ENCODE measurements at regions not wholly inside any gene's neighbourhood (a gene's known extent, or its start where the extent isn't known, plus 50 kb on each side); places are given as distances from the start of the nearest gene placed in this dataset.

DNA sequence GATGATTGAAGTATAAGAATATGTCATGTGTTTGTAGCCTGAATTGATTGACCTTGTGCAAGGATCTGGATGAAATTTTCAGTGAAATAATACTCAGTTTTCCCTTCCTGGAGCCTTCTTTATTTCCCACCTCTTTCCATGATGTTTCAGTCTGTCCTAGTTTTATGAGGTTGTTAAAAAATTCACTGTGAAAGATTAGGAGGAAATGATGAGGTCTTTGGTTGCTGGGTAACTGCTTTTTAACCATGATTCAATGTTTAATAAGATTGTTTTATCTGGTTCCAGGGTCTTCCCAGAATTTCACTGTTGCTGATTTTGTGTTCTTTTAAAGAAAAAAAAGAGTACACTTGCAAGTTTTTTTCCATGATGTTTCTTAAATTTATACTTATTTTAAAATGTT lies 221.5 kb downstream of the MBL2 start:
- Histone ChIP-seq H3K9me2 (ENCODE audit: insufficient read depth) (no peaks in the 10 kb centered on the region; the same call in 1 of the 2 replicates), H3K79me2 (ENCODE audit: insufficient read depth, low read length) (no peaks in the 10 kb centered on the region), H3K36me3 (ENCODE audit: control insufficient read depth in 1 of 2, insufficient read depth in 2 of 2, low read length in 2 of 2) (no peaks in the 10 kb centered on the region), H3K4me2 (ENCODE audit: low read length) (no peak overlapping the region), H3K9me3 (ENCODE audit: control insufficient read depth in 1 of 2, insufficient read depth in 1 of 2, low read depth in 1 of 2, low read length in 2 of 2) (no peaks in the 10 kb centered on the region), H4K20me1 (ENCODE audit: insufficient read depth) (no peaks in the 10 kb centered on the region), H3K4me1 (ENCODE audit: control insufficient read depth in 1 of 2, insufficient read depth in 2 of 2, low read length in 2 of 2) (no peaks in the 10 kb centered on the region), H3K4me3 (replicated peaks in 1 of 2; ENCODE audit: low read depth in 1 of 2, low read length in 2 of 2) (no peak overlapping the region), H3K9ac (ENCODE audit: low read length) (no peak overlapping the region), H3K27ac (ENCODE audit: low read depth, low read length) (no peak overlapping the region), H3K27me3 (ENCODE audit: insufficient read depth, low read length) (no peaks in the 10 kb centered on the region), H2AFZ (ENCODE audit: low read depth, low read length, poor library complexity, severe bottlenecking) (no peak overlapping the region)
- POLR2A ChIA-PET, result no interaction called here
- RAD21 ChIA-PET (ENCODE audit: low non-redundant PET in 1 of 2, low total read pairs in 2 of 2, uncharacterized antibody in 2 of 2, unreplicated experiment in 2 of 2), result no interaction called here
- CTCF ChIA-PET, result no interaction called here
- no TSS peak for BruUV-seq (replicated peaks)
- intact Hi-C loops (cut with micrococcal nuclease), result no loop called here
- TF ChIP-seq, protein P1, sequence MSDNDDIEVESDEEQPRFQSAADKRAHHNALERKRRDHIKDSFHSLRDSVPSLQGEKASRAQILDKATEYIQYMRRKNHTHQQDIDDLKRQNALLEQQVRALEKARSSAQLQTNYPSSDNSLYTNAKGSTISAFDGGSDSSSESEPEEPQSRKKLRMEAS (IDR thresholded peaks at IDR 0.05), result no peak
- TF ChIP-seq, protein P2, sequence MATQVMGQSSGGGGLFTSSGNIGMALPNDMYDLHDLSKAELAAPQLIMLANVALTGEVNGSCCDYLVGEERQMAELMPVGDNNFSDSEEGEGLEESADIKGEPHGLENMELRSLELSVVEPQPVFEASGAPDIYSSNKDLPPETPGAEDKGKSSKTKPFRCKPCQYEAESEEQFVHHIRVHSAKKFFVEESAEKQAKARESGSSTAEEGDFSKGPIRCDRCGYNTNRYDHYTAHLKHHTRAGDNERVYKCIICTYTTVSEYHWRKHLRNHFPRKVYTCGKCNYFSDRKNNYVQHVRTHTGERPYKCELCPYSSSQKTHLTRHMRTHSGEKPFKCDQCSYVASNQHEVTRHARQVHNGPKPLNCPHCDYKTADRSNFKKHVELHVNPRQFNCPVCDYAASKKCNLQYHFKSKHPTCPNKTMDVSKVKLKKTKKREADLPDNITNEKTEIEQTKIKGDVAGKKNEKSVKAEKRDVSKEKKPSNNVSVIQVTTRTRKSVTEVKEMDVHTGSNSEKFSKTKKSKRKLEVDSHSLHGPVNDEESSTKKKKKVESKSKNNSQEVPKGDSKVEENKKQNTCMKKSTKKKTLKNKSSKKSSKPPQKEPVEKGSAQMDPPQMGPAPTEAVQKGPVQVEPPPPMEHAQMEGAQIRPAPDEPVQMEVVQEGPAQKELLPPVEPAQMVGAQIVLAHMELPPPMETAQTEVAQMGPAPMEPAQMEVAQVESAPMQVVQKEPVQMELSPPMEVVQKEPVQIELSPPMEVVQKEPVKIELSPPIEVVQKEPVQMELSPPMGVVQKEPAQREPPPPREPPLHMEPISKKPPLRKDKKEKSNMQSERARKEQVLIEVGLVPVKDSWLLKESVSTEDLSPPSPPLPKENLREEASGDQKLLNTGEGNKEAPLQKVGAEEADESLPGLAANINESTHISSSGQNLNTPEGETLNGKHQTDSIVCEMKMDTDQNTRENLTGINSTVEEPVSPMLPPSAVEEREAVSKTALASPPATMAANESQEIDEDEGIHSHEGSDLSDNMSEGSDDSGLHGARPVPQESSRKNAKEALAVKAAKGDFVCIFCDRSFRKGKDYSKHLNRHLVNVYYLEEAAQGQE (IDR thresholded peaks at IDR 0.05; ENCODE audit: low read depth), result no peak
- TF ChIP-seq POLR2AphosphoS5 (IDR thresholded peaks at IDR 0.05; ENCODE audit: low read depth, low read length), result no peak
- DNase-seq (ENCODE audit: low read depth, low spot score) (no peak), ATAC-seq (no peak)

GRCh38 chr10:52558090-52558489 lies 214.5 kb downstream of the MBL2 start:
- H3K4me2 ChIP-seq (ENCODE audit: low read length), result no peak overlapping the region
- CTCF ChIA-PET, result no interaction called here
- no peak overlapping the region for H3K4me3 ChIP-seq (replicated peaks in 1 of 2; ENCODE audit: low read depth in 1 of 2, low read length in 2 of 2)
- BruUV-seq (replicated peaks), result no TSS peak
- no peaks in the 10 kb centered on the region for H3K9me2 ChIP-seq (ENCODE audit: insufficient read depth)
- no peak overlapping the region for H3K27ac ChIP-seq (ENCODE audit: low read depth, low read length)
- H3K9ac ChIP-seq (ENCODE audit: low read length), result no peak overlapping the region
- H3K4me1 ChIP-seq (ENCODE audit: control insufficient read depth in 1 of 2, insufficient read depth in 2 of 2, low read length in 2 of 2), result no peaks in the 10 kb centered on the region
- POLR2A ChIA-PET, result no interaction called here
- no peaks in the 10 kb centered on the region for H3K27me3 ChIP-seq (ENCODE audit: insufficient read depth, low read length)
- no peaks in the 10 kb centered on the region for H3K36me3 ChIP-seq (ENCODE audit: control insufficient read depth in 1 of 2, insufficient read depth in 2 of 2, low read length in 2 of 2)
- H3K9me3 ChIP-seq (ENCODE audit: control insufficient read depth in 1 of 2, insufficient read depth in 1 of 2, low read depth in 1 of 2, low read length in 2 of 2), result no peaks in the 10 kb centered on the region
- no peak for DNase-seq (ENCODE audit: low read depth, low spot score)
- RAD21 ChIA-PET (ENCODE audit: low non-redundant PET in 1 of 2, low total read pairs in 2 of 2, uncharacterized antibody in 2 of 2, unreplicated experiment in 2 of 2), result no interaction called here
- no peaks in the 10 kb centered on the region for H4K20me1 ChIP-seq (ENCODE audit: insufficient read depth)
- ATAC-seq, result no peak
- intact Hi-C loops (cut with micrococcal nuclease), result no loop called here
- no peaks in the 10 kb centered on the region for H3K79me2 ChIP-seq (ENCODE audit: insufficient read depth, low read length)
- no peak overlapping the region for H2AFZ ChIP-seq (ENCODE audit: low read depth, low read length, poor library complexity, severe bottlenecking)
- TF ChIP-seq ATF3 (IDR thresholded peaks at IDR 0.05) (no peak), SP1 (IDR thresholded peaks at IDR 0.05; ENCODE audit: low read depth) (no peak), SRF (IDR thresholded peaks at IDR 0.05; ENCODE audit: low read depth) (no peak), RAD21 (IDR thresholded peaks at IDR 0.05; ENCODE audit: low read depth) (no peak), EZH2phosphoT487 (IDR thresholded peaks at IDR 0.05; ENCODE audit: borderline replicate concordance) (no peak), ELF1 (IDR thresholded peaks at IDR 0.05; ENCODE audit: borderline replicate concordance, low read depth) (no peak), CBX3 (IDR thresholded peaks at IDR 0.05; ENCODE audit: low read depth) (no peak)
- TF ChIP-seq, protein P3, sequence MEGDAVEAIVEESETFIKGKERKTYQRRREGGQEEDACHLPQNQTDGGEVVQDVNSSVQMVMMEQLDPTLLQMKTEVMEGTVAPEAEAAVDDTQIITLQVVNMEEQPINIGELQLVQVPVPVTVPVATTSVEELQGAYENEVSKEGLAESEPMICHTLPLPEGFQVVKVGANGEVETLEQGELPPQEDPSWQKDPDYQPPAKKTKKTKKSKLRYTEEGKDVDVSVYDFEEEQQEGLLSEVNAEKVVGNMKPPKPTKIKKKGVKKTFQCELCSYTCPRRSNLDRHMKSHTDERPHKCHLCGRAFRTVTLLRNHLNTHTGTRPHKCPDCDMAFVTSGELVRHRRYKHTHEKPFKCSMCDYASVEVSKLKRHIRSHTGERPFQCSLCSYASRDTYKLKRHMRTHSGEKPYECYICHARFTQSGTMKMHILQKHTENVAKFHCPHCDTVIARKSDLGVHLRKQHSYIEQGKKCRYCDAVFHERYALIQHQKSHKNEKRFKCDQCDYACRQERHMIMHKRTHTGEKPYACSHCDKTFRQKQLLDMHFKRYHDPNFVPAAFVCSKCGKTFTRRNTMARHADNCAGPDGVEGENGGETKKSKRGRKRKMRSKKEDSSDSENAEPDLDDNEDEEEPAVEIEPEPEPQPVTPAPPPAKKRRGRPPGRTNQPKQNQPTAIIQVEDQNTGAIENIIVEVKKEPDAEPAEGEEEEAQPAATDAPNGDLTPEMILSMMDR (IDR thresholded peaks at IDR 0.05 in 2 of 3, conservative IDR thresholded peaks at IDR 0.05 in 1 of 3; ENCODE audit: borderline replicate concordance in 1 of 3, insufficient read depth in 1 of 3, low read depth in 2 of 3, low read length in 2 of 3), result no peak
- TF ChIP-seq, protein P1 (IDR thresholded peaks at IDR 0.05), result no peak

Measured in HCT116 (cell line).